ENCODE measurements at regions not wholly inside any gene's neighbourhood (a gene's known extent, or its start where the extent isn't known, plus 50 kb on each side); places are given as distances from the start of the nearest gene placed in this dataset.

DNA sequence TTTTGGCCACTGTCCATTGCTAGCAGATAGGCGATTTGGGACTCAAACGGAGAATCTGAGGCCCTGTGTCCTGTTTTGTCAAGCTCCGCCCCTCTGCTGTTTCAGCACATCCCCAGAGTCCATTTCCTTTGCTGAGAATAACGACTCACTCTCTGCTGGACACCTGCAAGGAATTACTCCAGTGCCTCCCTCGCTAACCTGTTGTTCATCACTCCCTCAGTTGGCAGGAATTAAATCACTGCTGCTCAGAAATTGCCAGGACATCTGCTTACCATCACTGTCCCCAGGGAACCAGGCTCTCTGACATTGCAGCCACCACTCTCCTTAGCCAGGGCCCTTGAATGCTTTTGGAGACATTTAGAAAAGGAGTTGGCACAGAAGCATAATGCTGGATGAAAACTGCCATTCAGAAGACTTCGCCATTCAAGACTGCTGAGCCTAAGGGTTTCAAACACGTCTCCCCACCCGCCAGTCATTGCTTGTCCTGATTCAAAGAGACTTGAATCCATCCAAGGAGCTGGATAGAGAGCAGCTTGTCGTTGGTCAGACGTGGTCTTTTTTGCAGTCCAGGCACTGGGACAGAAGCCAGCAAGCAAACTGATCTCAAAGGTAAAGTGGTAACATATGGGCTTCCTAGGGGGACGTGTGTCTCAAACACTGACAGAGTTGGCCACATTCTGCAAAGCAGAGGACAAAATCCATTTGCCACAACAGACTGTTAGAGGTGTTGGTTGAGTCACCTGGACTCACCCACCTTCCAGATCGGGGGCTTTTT, 155.3 kb downstream of the UXS1 start:
- TF ChIP-seq, protein P1, sequence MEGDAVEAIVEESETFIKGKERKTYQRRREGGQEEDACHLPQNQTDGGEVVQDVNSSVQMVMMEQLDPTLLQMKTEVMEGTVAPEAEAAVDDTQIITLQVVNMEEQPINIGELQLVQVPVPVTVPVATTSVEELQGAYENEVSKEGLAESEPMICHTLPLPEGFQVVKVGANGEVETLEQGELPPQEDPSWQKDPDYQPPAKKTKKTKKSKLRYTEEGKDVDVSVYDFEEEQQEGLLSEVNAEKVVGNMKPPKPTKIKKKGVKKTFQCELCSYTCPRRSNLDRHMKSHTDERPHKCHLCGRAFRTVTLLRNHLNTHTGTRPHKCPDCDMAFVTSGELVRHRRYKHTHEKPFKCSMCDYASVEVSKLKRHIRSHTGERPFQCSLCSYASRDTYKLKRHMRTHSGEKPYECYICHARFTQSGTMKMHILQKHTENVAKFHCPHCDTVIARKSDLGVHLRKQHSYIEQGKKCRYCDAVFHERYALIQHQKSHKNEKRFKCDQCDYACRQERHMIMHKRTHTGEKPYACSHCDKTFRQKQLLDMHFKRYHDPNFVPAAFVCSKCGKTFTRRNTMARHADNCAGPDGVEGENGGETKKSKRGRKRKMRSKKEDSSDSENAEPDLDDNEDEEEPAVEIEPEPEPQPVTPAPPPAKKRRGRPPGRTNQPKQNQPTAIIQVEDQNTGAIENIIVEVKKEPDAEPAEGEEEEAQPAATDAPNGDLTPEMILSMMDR (IDR thresholded peaks at IDR 0.05; ENCODE audit: low read length), result no peak
- no peak for TF ChIP-seq EZH2phosphoT487 (IDR thresholded peaks at IDR 0.05; ENCODE audit: low read length)

All from MM.1S (cell line).